ENCODE measurements at regions not wholly inside any gene's neighbourhood (a gene's known extent, or its start where the extent isn't known, plus 50 kb on each side); places are given as distances from the start of the nearest gene placed in this dataset.

DNA sequence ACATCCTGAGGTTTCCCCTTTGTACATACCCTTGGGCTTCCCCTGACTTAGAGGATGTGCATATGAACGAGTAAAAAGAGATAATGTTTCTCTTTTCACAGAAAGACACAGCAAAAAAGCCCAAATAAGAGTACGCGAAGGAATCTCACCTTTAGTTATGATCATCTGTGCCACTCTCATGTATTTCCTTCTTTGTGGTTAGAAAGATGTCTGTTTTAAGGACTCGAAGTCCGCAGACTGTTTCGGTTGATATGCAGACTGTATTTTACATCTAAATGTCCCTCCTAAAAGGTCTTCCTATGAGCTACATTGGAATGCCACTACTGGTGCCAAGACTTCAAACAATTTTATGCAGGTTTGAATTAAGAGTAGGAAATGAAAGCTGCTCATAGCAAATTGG is 102.3 kb upstream of the GOT2 start:
- Histone ChIP-seq H3K4me1 (ENCODE audit: control insufficient read depth, insufficient read depth, low read length) (no peaks in the 10 kb centered on the region), H3K4me3 (ENCODE audit: low read length) (no peak overlapping the region)

DNA sequence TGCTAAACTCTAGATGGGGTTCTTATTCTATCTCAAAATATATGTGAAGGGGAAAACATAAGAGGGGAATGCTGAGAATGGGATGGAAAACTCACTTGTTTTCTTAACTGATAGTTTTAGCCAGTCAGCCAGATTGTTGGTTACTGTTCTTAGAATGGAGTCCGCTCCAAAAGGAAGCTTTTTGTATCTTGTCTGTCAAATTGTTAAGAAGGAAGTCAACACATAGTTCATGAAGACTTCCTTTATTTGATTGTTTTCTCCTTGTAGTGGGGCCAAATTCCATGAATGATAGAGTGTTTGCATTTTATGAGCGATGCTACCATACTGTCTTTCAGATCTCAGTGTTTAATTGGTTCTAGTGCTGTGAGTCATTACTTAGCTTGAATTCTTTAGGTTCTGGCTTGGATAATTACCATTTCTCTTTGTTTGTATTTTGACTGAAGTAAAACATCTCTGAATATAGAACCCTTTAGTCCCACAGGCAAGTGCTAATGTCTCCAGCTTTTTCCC is 98.3 kb upstream of the GOT2 start:
- peaks cover 6% of the 10 kb centered on the region for H3K4me1 ChIP-seq (ENCODE audit: control insufficient read depth, insufficient read depth, low read length)
- no peak overlapping the region for H3K27ac ChIP-seq (ENCODE audit: low read depth, low read length)
- no peaks in the 10 kb centered on the region for H3K27me3 ChIP-seq (ENCODE audit: control insufficient read depth, insufficient read depth, low read length)
- H3K36me3 ChIP-seq (ENCODE audit: control insufficient read depth, insufficient read depth, low read length): no peaks in the 10 kb centered on the region
- no peak overlapping the region for H3K4me3 ChIP-seq (ENCODE audit: low read length)
- no peak overlapping the region for H3K9ac ChIP-seq (ENCODE audit: low read length)

More for the DNA sequence above, 102.3 kb upstream of the GOT2 start:
- no peak overlapping the region for H3K9ac ChIP-seq (ENCODE audit: low read length)
- H3K27me3 ChIP-seq (ENCODE audit: control insufficient read depth, insufficient read depth, low read length): no peaks in the 10 kb centered on the region
- no peak overlapping the region for H3K27ac ChIP-seq (ENCODE audit: low read depth, low read length)
- no peaks in the 10 kb centered on the region for H3K36me3 ChIP-seq (ENCODE audit: control insufficient read depth, insufficient read depth, low read length)

DNA sequence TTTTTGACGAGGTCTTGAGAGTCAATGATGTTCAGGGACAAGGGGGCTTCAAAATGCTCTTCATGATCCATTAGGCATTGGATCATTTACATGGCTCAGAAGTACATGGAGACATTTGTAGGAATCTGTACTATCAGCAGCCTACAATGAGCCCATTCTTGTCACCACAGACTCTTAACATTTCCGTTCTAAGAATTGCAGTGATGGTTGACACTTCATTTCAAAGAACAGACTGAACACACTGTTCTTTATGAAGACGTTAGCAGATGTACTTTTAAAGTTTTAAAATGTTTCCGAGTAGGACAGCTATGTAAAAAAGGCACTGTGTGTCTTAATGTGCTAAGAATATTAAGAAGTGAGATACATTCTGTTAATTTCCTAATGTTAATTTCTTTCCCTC is 97.3 kb upstream of the GOT2 start:
- no peak overlapping the region for H3K27ac ChIP-seq (ENCODE audit: low read depth, low read length)
- H3K9ac ChIP-seq (ENCODE audit: low read length): no peak overlapping the region

DNA sequence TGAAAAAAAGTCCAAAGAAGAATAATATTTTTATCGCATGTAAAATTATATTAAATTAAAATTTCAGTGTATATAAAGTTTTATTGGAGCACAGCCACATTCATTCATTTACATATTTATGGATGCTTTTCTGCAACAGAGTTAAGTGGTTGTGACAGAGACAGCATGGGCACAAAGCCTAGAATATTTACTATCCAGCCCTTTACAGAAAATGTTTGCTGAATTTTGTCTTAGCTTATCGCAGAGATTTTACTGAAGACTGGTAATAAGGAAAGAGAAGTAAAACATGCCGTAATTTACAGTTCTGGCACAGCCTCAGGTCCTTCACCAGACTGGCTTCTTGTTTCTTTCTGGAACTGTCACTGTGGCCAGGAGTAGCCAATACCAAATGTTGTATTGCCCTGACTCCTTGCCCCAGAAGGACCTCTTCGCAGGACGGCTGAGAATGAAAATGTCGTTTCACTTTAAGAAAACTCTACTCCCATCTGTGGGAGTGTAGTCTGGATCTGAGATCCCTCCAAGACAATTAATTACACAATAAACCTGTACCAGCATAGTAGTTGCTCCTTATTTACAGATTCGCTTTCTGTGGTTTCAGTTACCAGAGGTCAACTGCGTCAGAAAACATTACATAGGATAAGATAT is 94.9 kb upstream of the GOT2 start:
- Histone ChIP-seq H3K4me3 (ENCODE audit: low read length) (peak overlapping the region; percentile 27), H3K9ac (ENCODE audit: low read length) (no peak overlapping the region)

More for the DNA sequence above, 97.3 kb upstream of the GOT2 start:
- Histone ChIP-seq H3K4me1 (ENCODE audit: control insufficient read depth, insufficient read depth, low read length) (peaks cover 6% of the 10 kb centered on the region), H3K36me3 (ENCODE audit: control insufficient read depth, insufficient read depth, low read length) (no peaks in the 10 kb centered on the region), H3K27me3 (ENCODE audit: control insufficient read depth, insufficient read depth, low read length) (no peaks in the 10 kb centered on the region), H3K4me3 (ENCODE audit: low read length) (no peak overlapping the region)

DNA sequence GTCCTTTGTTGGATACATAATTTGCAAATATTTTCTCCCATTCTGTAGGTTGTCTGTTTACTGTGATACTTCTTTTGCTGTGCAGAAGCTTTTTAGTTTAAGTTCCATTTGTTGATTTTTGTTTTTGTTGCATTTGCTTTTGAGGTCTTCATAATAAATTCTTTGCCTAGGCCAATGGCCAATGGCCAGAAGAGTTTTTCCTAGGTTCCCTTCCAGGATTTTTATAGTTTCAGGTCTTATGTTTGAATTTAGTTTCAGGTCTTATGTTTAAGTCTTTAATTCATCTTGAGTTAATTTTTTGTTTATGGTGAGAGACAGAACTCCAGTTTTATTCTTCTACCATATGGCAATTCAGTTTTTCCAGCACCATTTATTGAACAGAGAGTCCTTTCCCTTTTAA is 90.1 kb upstream of the GOT2 start:
- Histone ChIP-seq H3K27ac (ENCODE audit: low read depth, low read length) (no peak overlapping the region), H3K9ac (ENCODE audit: low read length) (no peak overlapping the region), H3K4me3 (ENCODE audit: low read length) (no peak overlapping the region), H3K36me3 (ENCODE audit: control insufficient read depth, insufficient read depth, low read length) (no peaks in the 10 kb centered on the region), H3K27me3 (ENCODE audit: control insufficient read depth, insufficient read depth, low read length) (no peaks in the 10 kb centered on the region), H3K4me1 (ENCODE audit: control insufficient read depth, insufficient read depth, low read length) (peaks cover 6% of the 10 kb centered on the region)

More for the DNA sequence above, 94.9 kb upstream of the GOT2 start:
- peaks cover 6% of the 10 kb centered on the region for H3K4me1 ChIP-seq (ENCODE audit: control insufficient read depth, insufficient read depth, low read length)
- H3K36me3 ChIP-seq (ENCODE audit: control insufficient read depth, insufficient read depth, low read length): no peaks in the 10 kb centered on the region
- no peak overlapping the region for H3K27ac ChIP-seq (ENCODE audit: low read depth, low read length)
- no peaks in the 10 kb centered on the region for H3K27me3 ChIP-seq (ENCODE audit: control insufficient read depth, insufficient read depth, low read length)

DNA sequence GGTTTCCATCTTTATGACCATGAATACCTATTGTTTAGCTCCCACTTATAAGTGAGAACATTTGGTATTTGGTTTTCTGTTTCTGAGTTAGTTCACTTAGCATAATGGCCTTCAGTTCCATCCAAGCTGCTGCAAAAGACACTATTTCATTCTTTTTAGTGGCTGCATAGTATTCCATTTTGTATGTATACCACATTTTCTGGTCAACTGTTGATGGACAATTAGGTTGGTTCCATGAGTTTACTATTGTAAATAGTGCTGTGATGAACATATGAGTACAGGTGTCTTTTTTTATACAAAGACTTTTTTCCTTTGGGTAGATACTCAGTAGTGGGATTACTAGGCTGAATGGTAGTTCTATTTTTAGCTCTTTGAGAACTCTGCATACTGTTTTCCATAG is 87.8 kb upstream of the GOT2 start:
- Histone ChIP-seq H3K27me3 (ENCODE audit: control insufficient read depth, insufficient read depth, low read length) (no peaks in the 10 kb centered on the region), H3K36me3 (ENCODE audit: control insufficient read depth, insufficient read depth, low read length) (no peaks in the 10 kb centered on the region)

GRCh38 chr16:58820411-58820810 is 86.3 kb upstream of the GOT2 start:
- no peaks in the 10 kb centered on the region for H3K36me3 ChIP-seq (ENCODE audit: control insufficient read depth, insufficient read depth, low read length)
- no peaks in the 10 kb centered on the region for H3K27me3 ChIP-seq (ENCODE audit: control insufficient read depth, insufficient read depth, low read length)
- H3K9ac ChIP-seq (ENCODE audit: low read length): no peak overlapping the region
- H3K4me1 ChIP-seq (ENCODE audit: control insufficient read depth, insufficient read depth, low read length): no peaks in the 10 kb centered on the region
- H3K27ac ChIP-seq (ENCODE audit: low read depth, low read length): no peak overlapping the region
- H3K4me3 ChIP-seq (ENCODE audit: low read length): no peak overlapping the region

More for the DNA sequence above, 87.8 kb upstream of the GOT2 start:
- Histone ChIP-seq H3K4me3 (ENCODE audit: low read length) (no peak overlapping the region), H3K4me1 (ENCODE audit: control insufficient read depth, insufficient read depth, low read length) (no peaks in the 10 kb centered on the region), H3K27ac (ENCODE audit: low read depth, low read length) (no peak overlapping the region), H3K9ac (ENCODE audit: low read length) (no peak overlapping the region)

DNA sequence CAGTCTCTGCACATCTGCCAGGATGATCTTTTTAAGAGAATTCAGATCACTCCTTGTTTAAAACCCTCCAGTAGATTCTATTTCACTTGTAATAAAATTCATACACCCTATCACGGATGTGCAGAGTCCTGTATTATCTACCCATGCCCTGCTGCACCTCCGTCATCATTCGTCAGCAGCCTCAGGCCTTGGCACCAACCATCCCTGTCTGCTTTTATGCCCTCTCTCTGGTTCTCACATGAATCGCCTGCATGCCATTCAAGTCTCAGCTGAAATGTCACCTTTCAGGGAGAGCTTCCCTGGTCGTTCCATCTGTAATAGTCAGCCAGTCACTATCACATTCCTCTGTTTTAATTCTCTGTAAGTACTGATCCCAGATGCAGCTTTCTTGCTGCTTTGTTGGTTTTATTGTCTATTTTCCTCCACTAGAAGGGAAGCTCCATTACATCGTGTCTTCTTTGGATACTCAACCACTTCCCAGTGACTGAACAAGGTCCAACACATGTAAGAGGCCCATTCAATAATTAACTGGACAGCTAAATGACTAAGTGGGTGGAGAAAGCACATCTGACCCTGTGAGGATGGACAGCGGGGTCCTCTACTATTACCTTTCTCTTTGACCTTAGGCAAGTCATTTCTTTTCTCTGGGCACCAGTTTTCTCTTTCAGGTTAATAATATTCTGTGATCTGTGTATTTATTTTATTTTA is 81.2 kb upstream of the GOT2 start:
- no peak overlapping the region for H3K27ac ChIP-seq (ENCODE audit: low read depth, low read length)
- no peaks in the 10 kb centered on the region for H3K4me1 ChIP-seq (ENCODE audit: control insufficient read depth, insufficient read depth, low read length)
- H3K27me3 ChIP-seq (ENCODE audit: control insufficient read depth, insufficient read depth, low read length): no peaks in the 10 kb centered on the region
- no peak overlapping the region for H3K4me3 ChIP-seq (ENCODE audit: low read length)
- no peaks in the 10 kb centered on the region for H3K36me3 ChIP-seq (ENCODE audit: control insufficient read depth, insufficient read depth, low read length)
- H3K9ac ChIP-seq (ENCODE audit: low read length): no peak overlapping the region

- Histone ChIP-seq H3K27ac (ENCODE audit: low read depth, low read length) (no peak overlapping the region), H3K4me1 (ENCODE audit: control insufficient read depth, insufficient read depth, low read length) (no peaks in the 10 kb centered on the region), H3K9ac (ENCODE audit: low read length) (no peak overlapping the region)
These were observed 80.3 kb upstream of the GOT2 start for GRCh38 chr16:58814348-58814801.

DNA sequence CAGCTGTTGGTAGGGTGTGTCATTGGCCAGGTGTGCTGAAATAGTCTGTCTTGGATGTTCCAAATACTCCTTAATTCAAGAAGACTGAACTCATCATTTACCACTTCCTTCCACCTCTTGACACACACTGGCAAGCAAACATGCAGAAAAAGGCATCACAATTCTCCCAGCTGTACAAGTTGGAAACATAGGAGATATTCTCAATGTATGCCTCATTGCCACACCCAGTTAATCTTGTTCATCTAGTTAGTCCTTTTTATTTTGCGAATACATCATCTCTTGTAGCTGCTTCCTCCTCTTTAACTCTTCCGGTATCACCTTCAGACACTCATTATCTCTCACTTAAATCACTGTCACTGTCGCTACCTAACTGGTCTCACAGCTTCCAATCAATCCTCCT is 75.1 kb upstream of the GOT2 start:
- Histone ChIP-seq H3K27ac (ENCODE audit: low read depth, low read length) (no peak overlapping the region), H3K36me3 (ENCODE audit: control insufficient read depth, insufficient read depth, low read length) (no peaks in the 10 kb centered on the region), H3K4me1 (ENCODE audit: control insufficient read depth, insufficient read depth, low read length) (no peaks in the 10 kb centered on the region), H3K27me3 (ENCODE audit: control insufficient read depth, insufficient read depth, low read length) (no peaks in the 10 kb centered on the region), H3K4me3 (ENCODE audit: low read length) (no peak overlapping the region), H3K9ac (ENCODE audit: low read length) (no peak overlapping the region)

More at GRCh38 chr16:58814348-58814801, 80.3 kb upstream of the GOT2 start:
- Histone ChIP-seq H3K4me3 (ENCODE audit: low read length) (peak overlapping the region; percentile 47), H3K27me3 (ENCODE audit: control insufficient read depth, insufficient read depth, low read length) (no peaks in the 10 kb centered on the region), H3K36me3 (ENCODE audit: control insufficient read depth, insufficient read depth, low read length) (no peaks in the 10 kb centered on the region)

- Histone ChIP-seq H3K36me3 (ENCODE audit: control insufficient read depth, insufficient read depth, low read length) (no peaks in the 10 kb centered on the region), H3K4me3 (ENCODE audit: low read length) (no peak overlapping the region), H3K4me1 (ENCODE audit: control insufficient read depth, insufficient read depth, low read length) (no peaks in the 10 kb centered on the region), H3K9ac (ENCODE audit: low read length) (no peak overlapping the region), H3K27ac (ENCODE audit: low read depth, low read length) (no peak overlapping the region), H3K27me3 (ENCODE audit: control insufficient read depth, insufficient read depth, low read length) (no peaks in the 10 kb centered on the region)
These were observed 73.2 kb upstream of the GOT2 start for GRCh38 chr16:58807276-58807675.

- Histone ChIP-seq H3K36me3 (ENCODE audit: control insufficient read depth, insufficient read depth, low read length) (no peaks in the 10 kb centered on the region), H3K4me3 (ENCODE audit: low read length) (no peak overlapping the region)
These were observed 67.7 kb upstream of the GOT2 start for GRCh38 chr16:58801838-58802237.

More at GRCh38 chr16:58801838-58802237, 67.7 kb upstream of the GOT2 start:
- no peak overlapping the region for H3K9ac ChIP-seq (ENCODE audit: low read length)
- H3K4me1 ChIP-seq (ENCODE audit: control insufficient read depth, insufficient read depth, low read length): no peaks in the 10 kb centered on the region
- no peaks in the 10 kb centered on the region for H3K27me3 ChIP-seq (ENCODE audit: control insufficient read depth, insufficient read depth, low read length)
- H3K27ac ChIP-seq (ENCODE audit: low read depth, low read length): no peak overlapping the region

Data from rectal smooth muscle tissue (tissue), 1 donor.